BJ (cell line): ENCODE measurements at regions not wholly inside any gene's neighbourhood (a gene's known extent, or its start where the extent isn't known, plus 50 kb on each side); places are given as distances from the start of the nearest gene placed in this dataset.
A peak's percentile ranks its signal among the peaks of the same experiment; 100 is the strongest.

ENCODE experiments used
- CTCF ChIA-PET: fragments of 350-600 bp; formaldehyde crosslinking; extraction: SDS; loops from one replicate; lab custom pipeline; 2021; ENCODE audit warnings: antibody characterized with exemption, inconsistent platforms; lab: Yijun Ruan, JAX
- POLR2A ChIA-PET: fragments of 300-600 bp; sonication (Branson Sonifier 250); formaldehyde crosslinking; extraction: SDS; loops from one replicate; lab custom pipeline; 2021; ENCODE audit warnings: antibody characterized with exemption; lab: Charles Lee
- DNase-seq: peaks from one replicate; pipeline ENCODE4 v3.0.0-alpha.2; 2011; ENCODE audit warnings: low read depth
- H3K27me3 ChIP-seq: 2 replicates; pipeline ENCODE4 v1.6.0; 2011; ENCODE audit warnings: low read length; ENCODE audit not compliant: control insufficient read depth, insufficient read depth
- H3K36me3 ChIP-seq: 2 replicates; pipeline ENCODE4 v1.5.1; 2011; ENCODE audit warnings: low read length; ENCODE audit not compliant: control insufficient read depth, insufficient read depth
- H3K4me3 ChIP-seq: 2 replicates; pipeline ENCODE4 v1.5.1; 2011; ENCODE audit warnings: low read depth, mild to moderate bottlenecking, control low read depth, low read length
- TF ChIP-seq, protein P1 (sequence below): IDR thresholded peaks from 2 replicates; pipeline ENCODE4 v1.5.1; 2011; ENCODE audit warnings: low read depth, mild to moderate bottlenecking, control low read depth, inconsistent platforms, low read length, moderate library complexity; ENCODE audit not compliant: insufficient read depth

DNA sequence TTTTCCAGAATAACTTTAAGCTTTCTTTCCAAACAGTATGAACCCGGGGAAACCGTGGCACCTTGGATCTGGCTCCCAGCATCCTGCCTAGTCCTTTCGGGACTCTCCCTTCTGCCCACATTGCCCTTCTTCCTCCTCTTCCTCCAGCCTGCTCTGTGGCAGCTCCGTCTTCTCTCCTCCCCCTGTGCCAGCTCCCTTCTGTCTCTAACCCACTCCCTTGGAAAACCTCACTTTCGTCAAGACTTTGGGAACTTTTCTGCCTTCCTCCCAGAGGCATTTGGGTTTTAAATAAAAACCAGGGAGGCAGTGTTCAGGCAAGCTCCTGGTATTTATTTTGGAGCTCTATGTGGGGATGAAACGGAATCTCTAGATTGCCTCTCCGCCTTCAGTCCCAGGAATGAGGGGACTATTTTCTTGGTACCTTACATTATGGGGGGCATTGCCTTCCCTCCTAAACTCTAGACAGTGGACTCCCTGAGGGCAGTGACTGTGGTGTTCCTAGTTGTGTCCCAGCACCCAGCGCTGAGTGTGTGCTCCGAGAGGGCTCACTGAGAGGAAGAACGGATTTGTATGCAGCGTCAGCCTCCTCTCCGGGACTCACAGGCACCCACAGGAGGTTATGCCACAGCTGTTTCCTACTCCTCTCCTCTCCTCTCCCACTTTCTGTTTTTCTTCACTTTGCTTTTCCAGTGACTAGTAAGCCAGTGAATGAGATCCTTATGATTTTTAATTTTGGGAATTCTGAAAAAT lies 105.4 kb upstream of the MRPS22 start:
- no peak for DNase-seq
- POLR2A ChIA-PET, result no interaction called here
- Histone ChIP-seq H3K27me3 (0 out of 2 replicates have a peak, but pooled peaks cover 3% of the 10 kb centered on the region), H3K36me3 (no peaks in the 10 kb centered on the region), H3K4me3 (no peak overlapping the region)
- TF ChIP-seq, protein P1, sequence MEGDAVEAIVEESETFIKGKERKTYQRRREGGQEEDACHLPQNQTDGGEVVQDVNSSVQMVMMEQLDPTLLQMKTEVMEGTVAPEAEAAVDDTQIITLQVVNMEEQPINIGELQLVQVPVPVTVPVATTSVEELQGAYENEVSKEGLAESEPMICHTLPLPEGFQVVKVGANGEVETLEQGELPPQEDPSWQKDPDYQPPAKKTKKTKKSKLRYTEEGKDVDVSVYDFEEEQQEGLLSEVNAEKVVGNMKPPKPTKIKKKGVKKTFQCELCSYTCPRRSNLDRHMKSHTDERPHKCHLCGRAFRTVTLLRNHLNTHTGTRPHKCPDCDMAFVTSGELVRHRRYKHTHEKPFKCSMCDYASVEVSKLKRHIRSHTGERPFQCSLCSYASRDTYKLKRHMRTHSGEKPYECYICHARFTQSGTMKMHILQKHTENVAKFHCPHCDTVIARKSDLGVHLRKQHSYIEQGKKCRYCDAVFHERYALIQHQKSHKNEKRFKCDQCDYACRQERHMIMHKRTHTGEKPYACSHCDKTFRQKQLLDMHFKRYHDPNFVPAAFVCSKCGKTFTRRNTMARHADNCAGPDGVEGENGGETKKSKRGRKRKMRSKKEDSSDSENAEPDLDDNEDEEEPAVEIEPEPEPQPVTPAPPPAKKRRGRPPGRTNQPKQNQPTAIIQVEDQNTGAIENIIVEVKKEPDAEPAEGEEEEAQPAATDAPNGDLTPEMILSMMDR, result no peak
- CTCF ChIA-PET, result interaction anchor here (2.0 kb wide), 1 partner anchor 126 kb away, joined by 6 read pairs; no protein-coding TSS in a partner anchor

DNA sequence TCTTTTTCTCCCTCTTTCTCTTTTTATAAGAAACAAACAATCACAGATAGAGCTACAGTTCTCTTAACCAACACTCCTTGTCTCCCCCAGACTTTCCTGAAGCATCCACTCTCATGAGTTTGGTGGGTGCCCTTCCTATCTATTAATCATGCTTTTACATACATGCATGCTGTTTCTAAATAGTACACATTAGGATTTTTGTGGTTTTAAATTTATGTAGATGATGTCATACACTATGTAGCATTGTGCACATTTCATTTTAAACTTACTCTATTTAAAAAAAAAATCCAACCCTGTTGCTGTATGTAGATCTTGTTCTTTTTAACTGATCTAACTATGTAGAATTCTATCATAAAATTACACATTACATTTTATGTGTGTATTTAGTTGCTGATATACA lies 104.3 kb upstream of the MRPS22 start:
- TF ChIP-seq, protein P1, result no peak
- no peak for DNase-seq
- Histone ChIP-seq H3K27me3 (0 out of 2 replicates have a peak, but pooled peaks cover 3% of the 10 kb centered on the region), H3K4me3 (no peak overlapping the region), H3K36me3 (no peaks in the 10 kb centered on the region)
- CTCF ChIA-PET, result no interaction called here
- POLR2A ChIA-PET, result no interaction called here

DNA sequence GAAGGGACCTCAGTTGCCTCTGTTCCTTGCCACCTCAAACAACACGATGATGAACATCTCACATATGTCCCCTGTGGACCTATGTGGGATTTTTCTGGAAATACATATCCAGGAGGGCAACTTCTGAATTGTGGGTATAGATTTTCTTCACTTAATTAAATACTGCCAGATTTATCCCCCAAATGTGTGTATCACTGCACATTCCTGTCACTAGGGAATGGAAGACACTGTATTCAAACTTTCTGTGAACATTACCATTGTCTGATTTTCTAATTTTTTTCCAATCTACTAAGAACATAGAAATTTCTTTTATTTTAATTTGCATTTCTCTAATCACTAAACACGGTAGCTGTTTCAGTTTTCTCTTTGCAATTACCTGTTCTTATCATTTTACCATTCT lies 102.0 kb upstream of the MRPS22 start:
- TF ChIP-seq, protein P1, result peak; percentile 31; the same call in 1 of the 2 replicates
- Histone ChIP-seq H3K36me3 (no peaks in the 10 kb centered on the region), H3K27me3 (0 out of 2 replicates have a peak, but pooled peaks cover 3% of the 10 kb centered on the region), H3K4me3 (no peak overlapping the region)
- ChIA-PET CTCF (no interaction called here), POLR2A (no interaction called here)
- no peak for DNase-seq

DNA sequence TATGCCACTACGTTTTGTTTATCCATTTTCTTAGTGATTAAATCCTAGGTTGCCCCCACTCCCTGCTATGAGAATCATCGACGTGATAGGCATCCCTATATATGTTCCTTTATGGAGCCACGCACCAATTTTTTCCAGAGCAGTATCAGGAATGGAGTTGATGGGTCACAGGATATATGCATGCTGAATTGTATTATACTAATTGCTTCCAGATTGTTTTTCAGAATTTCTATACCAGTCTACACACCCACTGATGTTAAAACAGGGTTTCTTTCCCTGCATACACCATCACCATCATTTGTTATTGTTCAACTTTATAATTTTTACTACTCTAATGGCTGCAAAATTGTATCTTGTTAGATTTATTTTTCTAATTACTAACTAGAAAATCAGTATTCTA lies 100.1 kb upstream of the MRPS22 start:
- ChIA-PET CTCF (no interaction called here), POLR2A (no interaction called here)
- Histone ChIP-seq H3K27me3 (peaks cover 3% of the 10 kb centered on the region), H3K36me3 (no peaks in the 10 kb centered on the region), H3K4me3 (no peak overlapping the region)
- no peak for DNase-seq
- TF ChIP-seq, protein P1, result no peak

GRCh38 chr3:139248593-139249255 lies 95.1 kb upstream of the MRPS22 start:
- Histone ChIP-seq H3K27me3 (peaks cover 3% of the 10 kb centered on the region), H3K36me3 (no peaks in the 10 kb centered on the region), H3K4me3 (no peak overlapping the region)
- CTCF ChIA-PET, result interaction anchor here (0.7 to 1.9 kb wide), 3 partner anchors 12 to 81 kb away, joined by 3 to 5 read pairs (median 3); no protein-coding TSS in a partner anchor
- TF ChIP-seq, protein P1, result no peak
- POLR2A ChIA-PET, result no interaction called here
- no peak for DNase-seq
